ENCODE measurements at regions not wholly inside any gene's neighbourhood (a gene's known extent, or its start where the extent isn't known, plus 50 kb on each side); places are given as distances from the start of the nearest gene placed in this dataset.

GRCh38 chr1:223039990-223040389 lies 103.1 kb downstream of the TLR5 start:
- H3K9ac ChIP-seq (replicated peaks in 1 of 4; ENCODE audit: extremely low read depth in 1 of 4, low read depth in 3 of 4, low read length in 3 of 4), result no peak overlapping the region
- peaks cover 0 to 4% (median 0%) of the 10 kb centered on the region in 4 experiments; a peak in 1 of 8 replicates for H3K36me3 ChIP-seq (ENCODE audit: control insufficient read depth in 2 of 4, insufficient read depth in 4 of 4, low read length in 3 of 4)
- DNase-seq (ENCODE audit: low read depth in 1 of 2, low spot score in 2 of 2) (no peak), FAIRE-seq (no peak)
- TF ChIP-seq E2F6 (IDR thresholded peaks at IDR 0.05) (no peak), TBP (IDR thresholded peaks at IDR 0.05; ENCODE audit: low read depth, low read length) (no peak), CHD1 (IDR thresholded peaks at IDR 0.05; ENCODE audit: low read depth, low read length) (no peak), BCL11A (IDR thresholded peaks at IDR 0.05; ENCODE audit: low read depth in 2 of 2, low read length in 2 of 2) (no peak), CTBP2 (IDR thresholded peaks at IDR 0.05; ENCODE audit: borderline replicate concordance, insufficient read depth, insufficient read length, low read length) (no peak), YY1 (IDR thresholded peaks at IDR 0.05; ENCODE audit: low read depth, low read length) (no peak)
- WGBS, 2 experiments (ENCODE audit: extremely low coverage in 1 of 2, insufficient coverage in 1 of 2, insufficient read length in 1 of 2, insufficient replicate concordance in 2 of 2, low coverage in 1 of 2, low lambda C conversion rate in 2 of 2, missing lambda C conversion rate in 1 of 2), result 81% methylated on average over 6 of the region's 6 CpGs; no CpG with 5 or more reads in 1 of the 2 experiments
- H3K79me2 ChIP-seq (ENCODE audit: control insufficient read depth in 1 of 2, insufficient read depth in 2 of 2, low read length in 2 of 2), result no peaks in the 10 kb centered on the region
- H3K4me1 ChIP-seq (replicated peaks in 1 of 4; ENCODE audit: control insufficient read depth in 3 of 4, insufficient read depth in 4 of 4, low read length in 3 of 4), result peaks cover 0 to 10% (median 2%) of the 10 kb centered on the region in 4 experiments; a peak in 6 of 7 replicates
- no peak overlapping the region for H3K27ac ChIP-seq (ENCODE audit: low read depth, low read length)
- H3K9me3 ChIP-seq (ENCODE audit: insufficient read depth in 2 of 2, low read depth in 1 of 2, low read length in 1 of 2), result no peaks in the 10 kb centered on the region
- H3K79me1 ChIP-seq (ENCODE audit: low read depth, low read length), result no peaks in the 10 kb centered on the region; the same call in 1 of the 2 replicates
- no peak overlapping the region for H3K4me3 ChIP-seq (ENCODE audit: extremely low read depth in 1 of 4, insufficient read depth in 2 of 4, low read depth in 3 of 4, low read length in 4 of 4)
- POLR2A ChIA-PET (ENCODE audit: partially characterized antibody), result interaction anchor here (0.8 to 5.7 kb wide), 4 partner anchors 9 to 25 kb away, joined by 5 to 53 read pairs (median 20); no protein-coding TSS in a partner anchor
- H3K4ac ChIP-seq (replicated peaks; ENCODE audit: insufficient read length, low read depth, low read length), result no peak overlapping the region
- no peak overlapping the region; the same call in 1 of the 2 replicates for H2BK5ac ChIP-seq (ENCODE audit: low read depth, low read length)
- CTCF ChIA-PET (ENCODE audit: partially characterized antibody), result interaction anchor here (0.8 to 3.1 kb wide), 7 partner anchors 17 to 153 kb away, joined by 4 to 10 read pairs (median 4); no protein-coding TSS in a partner anchor
- peaks cover 0 to 2% (median 0%) of the 10 kb centered on the region in 4 experiments; a peak in 1 of 7 replicates for H3K27me3 ChIP-seq (replicated peaks in 1 of 4; ENCODE audit: control insufficient read depth in 3 of 4, extremely low read depth in 1 of 4, insufficient read depth in 3 of 4, low read length in 3 of 4)
- H3K23ac ChIP-seq (ENCODE audit: insufficient read length), result no peak overlapping the region
- H4K5ac ChIP-seq (ENCODE audit: insufficient read length, low read depth, low read length), result no peak overlapping the region
- no peak overlapping the region for H2BK15ac ChIP-seq (ENCODE audit: low read length)
- no peaks in the 10 kb centered on the region for H3K23me2 ChIP-seq (ENCODE audit: low read depth, low read length)
- peak overlapping the region; percentile 34; the same call in 1 of the 2 replicates for H2BK20ac ChIP-seq (ENCODE audit: low read length)
- no peak overlapping the region for H2BK120ac ChIP-seq (replicated peaks; ENCODE audit: low read depth, low read length)
- no peak overlapping the region for H4K91ac ChIP-seq (replicated peaks; ENCODE audit: insufficient read length, low read length)
- H2BK12ac ChIP-seq (ENCODE audit: low read depth, low read length), result no peak overlapping the region
- H3K14ac ChIP-seq (ENCODE audit: insufficient read length), result no peak overlapping the region
- no peak overlapping the region for H2AFZ ChIP-seq (ENCODE audit: low read length)
- H2AK5ac ChIP-seq (ENCODE audit: low read depth, low read length), result no peak overlapping the region
- no peak overlapping the region for H3K18ac ChIP-seq (ENCODE audit: extremely low read depth, low read length)
- H3K4me2 ChIP-seq (ENCODE audit: insufficient read depth in 1 of 2, low read depth in 2 of 2, low read length in 2 of 2), result no peak overlapping the region
- no peaks in the 10 kb centered on the region for H4K20me1 ChIP-seq (replicated peaks in 1 of 2; ENCODE audit: control insufficient read depth in 1 of 2, insufficient read depth in 2 of 2, low read length in 2 of 2)
- no peak overlapping the region for H4K8ac ChIP-seq (ENCODE audit: extremely low read depth, insufficient read depth, low read length)
- no peak overlapping the region for H3K56ac ChIP-seq (replicated peaks; ENCODE audit: insufficient read length, low read depth, low read length)
